Calu3 (cell line): ENCODE measurements at regions not wholly inside any gene's neighbourhood (a gene's known extent, or its start where the extent isn't known, plus 50 kb on each side); places are given as distances from the start of the nearest gene placed in this dataset.
"Not testable (repeated sequence)": the region's sequence is repeated elsewhere in the genome, so short reads cannot be mapped to it uniquely, and the experiment has no call there.

Experiments
- BruUV-seq: library from RNA; stranded (reverse); fragments of 400-500 nt; replicated peaks from 2 replicates; lab custom pipeline; 2021; lab: Mats Ljungman, UMichigan
- CTCF ChIA-PET: fragments of 300-600 bp; sonication (Branson Sonifier 250); formaldehyde crosslinking; loops from one replicate; lab custom pipeline; 2022; ENCODE audit warnings: antibody characterized with exemption; lab: Charles Lee
- DNase-seq: peaks from one replicate; pipeline ENCODE4 v3.0.0; 2022
- H3K27ac Mint-ChIP-seq: one replicate; pipeline ENCODE4 v1.8.0; 2022; ENCODE audit warnings: mixed read lengths; ENCODE audit not compliant: unreplicated experiment
- H3K27me3 Mint-ChIP-seq: one replicate; pipeline ENCODE4 v1.8.0; 2022; ENCODE audit warnings: mixed read lengths; ENCODE audit not compliant: unreplicated experiment
- H3K36me3 Mint-ChIP-seq: one replicate; pipeline ENCODE4 v1.8.0; 2022; ENCODE audit warnings: mild to moderate bottlenecking, moderate library complexity, mixed read lengths; ENCODE audit not compliant: insufficient read depth, unreplicated experiment
- H3K4me1 Mint-ChIP-seq: one replicate; pipeline ENCODE4 v1.8.0; 2022; ENCODE audit warnings: mild to moderate bottlenecking, low read depth, mixed read lengths; ENCODE audit not compliant: unreplicated experiment
- H3K4me3 Mint-ChIP-seq: one replicate; pipeline ENCODE4 v1.8.0; 2022; ENCODE audit warnings: mild to moderate bottlenecking, low read depth, moderate library complexity, mixed read lengths; ENCODE audit not compliant: unreplicated experiment
- H3K9me3 Mint-ChIP-seq: one replicate; pipeline ENCODE4 v1.8.0; 2022; ENCODE audit warnings: low read depth, mixed read lengths; ENCODE audit not compliant: unreplicated experiment
- intact Hi-C: fragments of 100-400 bp; cut with micrococcal nuclease; formaldehyde crosslinking; loops from one replicate; pipeline ENCODE4 v1.10.0; 2022; ENCODE audit not compliant: unreplicated experiment
- TF ChIP-seq, protein P1 (sequence below): fragments of 200-600 bp; IDR thresholded peaks from one replicate; pipeline ENCODE4 v1.8.0; 2022; ENCODE audit warnings: antibody characterized with exemption; ENCODE audit not compliant: unreplicated experiment

- peaks cover 97% of the 10 kb centered on the region for H3K27me3 Mint-ChIP-seq
- intact Hi-C loops: no loop called here
- no TSS peak for BruUV-seq
- H3K4me3 Mint-ChIP-seq: no peak overlapping the region
- TF ChIP-seq, protein P1, sequence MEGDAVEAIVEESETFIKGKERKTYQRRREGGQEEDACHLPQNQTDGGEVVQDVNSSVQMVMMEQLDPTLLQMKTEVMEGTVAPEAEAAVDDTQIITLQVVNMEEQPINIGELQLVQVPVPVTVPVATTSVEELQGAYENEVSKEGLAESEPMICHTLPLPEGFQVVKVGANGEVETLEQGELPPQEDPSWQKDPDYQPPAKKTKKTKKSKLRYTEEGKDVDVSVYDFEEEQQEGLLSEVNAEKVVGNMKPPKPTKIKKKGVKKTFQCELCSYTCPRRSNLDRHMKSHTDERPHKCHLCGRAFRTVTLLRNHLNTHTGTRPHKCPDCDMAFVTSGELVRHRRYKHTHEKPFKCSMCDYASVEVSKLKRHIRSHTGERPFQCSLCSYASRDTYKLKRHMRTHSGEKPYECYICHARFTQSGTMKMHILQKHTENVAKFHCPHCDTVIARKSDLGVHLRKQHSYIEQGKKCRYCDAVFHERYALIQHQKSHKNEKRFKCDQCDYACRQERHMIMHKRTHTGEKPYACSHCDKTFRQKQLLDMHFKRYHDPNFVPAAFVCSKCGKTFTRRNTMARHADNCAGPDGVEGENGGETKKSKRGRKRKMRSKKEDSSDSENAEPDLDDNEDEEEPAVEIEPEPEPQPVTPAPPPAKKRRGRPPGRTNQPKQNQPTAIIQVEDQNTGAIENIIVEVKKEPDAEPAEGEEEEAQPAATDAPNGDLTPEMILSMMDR: no peak
- H3K27ac Mint-ChIP-seq: no peak overlapping the region
- CTCF ChIA-PET: no interaction called here
- H3K36me3 Mint-ChIP-seq: no peaks in the 10 kb centered on the region
- DNase-seq: no peak
- H3K4me1 Mint-ChIP-seq: no peaks in the 10 kb centered on the region
- no peaks in the 10 kb centered on the region for H3K9me3 Mint-ChIP-seq
These were observed 131.9 kb upstream of the LPCAT1 start for GRCh38 chr5:1655496-1656270.

- Mint-ChIP-seq H3K4me3 (no peak overlapping the region), H3K27me3 (peaks cover 97% of the 10 kb centered on the region), H3K36me3 (no peaks in the 10 kb centered on the region), H3K4me1 (no peaks in the 10 kb centered on the region), H3K27ac (no peak overlapping the region), H3K9me3 (no peaks in the 10 kb centered on the region)
- intact Hi-C loops: no loop called here
- DNase-seq: no peak
- CTCF ChIA-PET: interaction anchor here (0.6 kb wide), 1 partner anchor 10 kb away, joined by 4 read pairs; no protein-coding TSS in a partner anchor
- no TSS peak for BruUV-seq
- TF ChIP-seq, protein P1: no peak
These were observed 131.2 kb upstream of the LPCAT1 start for GRCh38 chr5:1654786-1655495.

DNA sequence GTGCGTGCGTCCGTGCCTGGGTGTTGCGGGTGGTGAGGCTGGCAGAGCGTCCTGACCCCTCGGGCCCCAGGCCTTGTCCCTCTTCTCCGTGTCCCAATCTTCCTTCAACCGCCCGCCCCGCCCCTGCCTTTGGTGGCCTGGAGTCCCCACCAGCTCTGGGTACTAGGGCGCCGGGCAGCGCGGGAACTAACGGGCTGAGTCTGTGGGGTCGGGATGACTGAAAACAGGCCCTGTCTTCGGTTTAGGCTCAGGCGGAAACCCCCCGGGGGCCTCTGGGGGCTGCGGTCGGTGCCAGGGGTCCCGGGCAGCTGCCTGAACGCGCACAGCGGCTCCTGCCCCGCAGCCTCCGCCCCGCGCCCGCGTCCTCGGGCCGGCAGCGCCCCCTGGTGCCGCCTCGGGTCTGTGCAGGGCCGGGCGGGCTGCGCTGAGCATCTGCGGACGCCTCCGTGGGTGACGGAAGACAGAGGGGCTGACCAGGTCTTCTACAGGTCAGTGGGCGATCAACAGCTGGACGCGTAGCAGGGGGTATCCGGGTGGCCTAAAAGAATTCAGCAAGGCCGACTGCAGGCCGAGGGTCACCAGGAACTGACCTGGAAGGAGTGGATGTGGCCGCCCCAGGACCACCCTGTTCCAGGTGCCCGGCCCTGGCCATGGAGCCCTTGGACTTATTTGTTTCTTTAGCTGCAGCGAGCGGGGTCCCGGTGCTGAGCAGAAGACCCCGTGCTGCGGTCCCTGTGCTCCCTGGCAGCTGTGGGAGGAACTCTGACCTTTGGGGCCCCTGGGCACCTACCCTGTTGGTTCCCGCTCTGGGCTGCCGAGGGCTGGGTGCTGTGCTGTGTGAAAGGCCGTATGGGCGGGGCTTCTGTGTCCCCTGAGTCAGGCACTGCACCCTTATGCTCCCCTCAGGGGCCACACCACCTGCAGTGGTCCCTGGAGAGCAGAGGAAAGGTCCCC is 130.2 kb upstream of the LPCAT1 start:
- DNase-seq: peak; percentile 47
- peaks cover 95% of the 10 kb centered on the region for H3K27me3 Mint-ChIP-seq
- intact Hi-C loops, H3K4me1 Mint-ChIP-seq, H3K9me3 Mint-ChIP-seq, H3K27ac Mint-ChIP-seq, BruUV-seq, H3K36me3 Mint-ChIP-seq, H3K4me3 Mint-ChIP-seq: not testable (repeated sequence)
- CTCF ChIA-PET: interaction anchor here (0.9 kb wide), 1 partner anchor 9 kb away, joined by 3 read pairs; no protein-coding TSS in a partner anchor

- intact Hi-C loops: no loop called here
- BruUV-seq: no TSS peak
- Mint-ChIP-seq H3K4me1 (no peaks in the 10 kb centered on the region), H3K27me3 (peaks cover 91% of the 10 kb centered on the region), H3K27ac (no peak overlapping the region), H3K4me3 (no peak overlapping the region), H3K36me3 (no peaks in the 10 kb centered on the region), H3K9me3 (no peaks in the 10 kb centered on the region)
- TF ChIP-seq, protein P1: no peak
- CTCF ChIA-PET: interaction anchor here (0.9 kb wide), 1 partner anchor 8 kb away, joined by 3 read pairs; no protein-coding TSS in a partner anchor
- DNase-seq: no peak
These were observed 129.3 kb upstream of the LPCAT1 start for GRCh38 chr5:1652873-1653697.
